Endothelial cell of hepatic sinusoid (primary cell): ENCODE measurements at regions not wholly inside any gene's neighbourhood (a gene's known extent, or its start where the extent isn't known, plus 50 kb on each side); places are given as distances from the start of the nearest gene placed in this dataset.
"Not testable (repeated sequence)": the region's sequence is repeated elsewhere in the genome, so short reads cannot be mapped to it uniquely, and the experiment has no call there.

Experiments
- in situ Hi-C: cut with HindIII; loops from 2 replicates; pipeline ENCODE4 v1.10.0; 2017; ENCODE audit warnings: low sequenced_read_pairs

DNA sequence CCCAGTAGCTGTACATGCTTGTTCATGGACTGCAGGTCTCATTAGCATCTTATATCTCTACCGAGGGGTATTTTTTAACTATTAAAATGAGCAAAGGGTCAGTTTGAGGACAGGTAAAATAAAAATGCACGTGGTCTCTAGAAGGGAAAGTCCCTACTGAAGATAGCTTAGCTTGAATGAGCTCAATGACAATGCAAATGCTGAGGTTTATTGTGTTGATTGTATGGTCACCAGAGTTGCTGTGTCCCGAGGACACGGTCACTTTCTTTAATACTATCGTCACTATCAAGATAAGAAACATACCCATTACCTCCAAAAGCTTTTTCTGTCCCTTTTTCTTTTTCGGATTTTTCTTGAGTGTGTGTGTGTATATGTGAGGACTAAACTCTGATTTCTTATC lies 250.5 kb upstream of the PRKX start:
- in situ Hi-C loops: no loop called here

DNA sequence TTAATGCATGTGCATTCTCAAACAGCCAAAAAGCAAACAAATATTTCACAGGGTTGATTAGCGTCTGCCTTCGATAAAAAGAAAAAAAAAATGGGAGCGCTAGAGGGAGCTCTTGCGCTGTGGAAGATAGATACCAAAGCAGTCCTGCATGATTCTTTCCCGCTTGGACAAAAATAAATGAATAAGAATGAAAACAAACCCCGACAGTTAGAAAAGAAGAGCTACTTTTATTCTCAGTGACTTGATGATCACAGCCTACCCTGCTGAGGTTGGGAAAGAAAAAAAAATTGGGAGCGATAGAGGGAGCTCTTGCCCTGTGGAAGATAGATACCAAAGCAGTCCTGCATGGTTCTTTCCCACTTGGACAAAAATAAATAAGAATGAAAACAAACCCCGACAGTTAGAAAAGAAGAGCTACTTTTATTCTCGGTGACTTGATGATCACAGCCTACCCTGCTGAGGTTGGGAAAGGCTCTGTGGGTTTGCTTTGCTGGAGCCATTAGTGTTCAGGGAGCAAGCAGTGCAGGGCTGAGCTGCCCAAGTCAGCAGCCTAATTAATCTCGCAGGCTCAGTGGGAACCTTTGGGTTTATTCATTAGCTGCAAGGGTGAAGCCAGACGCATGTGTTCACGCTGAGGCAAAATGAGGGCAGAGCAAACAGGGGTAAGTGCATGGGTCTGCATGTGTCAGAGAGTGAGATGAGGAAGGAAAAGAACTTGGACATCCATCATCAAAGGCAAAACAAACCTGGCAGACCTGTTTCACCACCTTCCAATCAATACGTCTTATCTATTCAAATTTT lies 249.3 kb upstream of the PRKX start:
- in situ Hi-C loops: no loop called here

DNA sequence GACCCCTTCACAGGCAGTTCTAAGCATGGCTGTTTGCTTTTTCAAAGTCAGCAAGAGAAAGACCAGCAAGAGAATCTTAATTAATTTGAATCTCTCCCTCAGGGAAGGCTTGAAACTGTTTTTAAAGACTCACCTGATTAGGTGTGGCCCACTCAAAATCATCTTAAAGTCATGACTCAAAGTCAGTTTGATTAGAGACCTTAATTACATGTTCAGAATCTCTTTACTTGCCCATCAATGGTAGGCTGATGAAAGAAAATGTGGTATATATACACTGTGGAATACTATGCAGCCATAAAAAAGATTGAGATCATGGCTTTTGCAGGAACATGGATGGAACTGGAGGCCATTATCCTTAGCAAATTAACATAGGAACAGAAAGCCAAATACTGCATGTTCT lies 247.5 kb upstream of the PRKX start:
- in situ Hi-C loops: no loop called here

DNA sequence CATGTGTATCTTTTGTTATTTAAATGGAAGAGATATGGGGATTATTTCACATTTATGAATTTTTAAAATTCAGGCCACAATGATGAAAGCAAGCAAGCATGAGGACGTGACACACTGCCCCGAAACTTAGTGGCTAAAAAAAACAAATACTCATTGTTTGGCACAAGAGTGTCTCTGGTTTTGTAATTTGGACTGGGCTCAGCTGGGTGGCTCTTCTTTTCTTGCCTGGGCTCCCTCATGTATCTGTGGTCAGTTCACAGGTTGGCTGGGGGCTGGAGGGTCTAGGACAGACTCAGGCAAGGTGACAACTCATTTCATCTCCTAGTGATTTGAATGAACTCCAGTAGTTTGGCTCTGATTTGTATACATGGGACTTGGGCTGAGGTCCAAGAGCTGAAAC lies 238.4 kb upstream of the PRKX start:
- in situ Hi-C loops: no loop called here

DNA sequence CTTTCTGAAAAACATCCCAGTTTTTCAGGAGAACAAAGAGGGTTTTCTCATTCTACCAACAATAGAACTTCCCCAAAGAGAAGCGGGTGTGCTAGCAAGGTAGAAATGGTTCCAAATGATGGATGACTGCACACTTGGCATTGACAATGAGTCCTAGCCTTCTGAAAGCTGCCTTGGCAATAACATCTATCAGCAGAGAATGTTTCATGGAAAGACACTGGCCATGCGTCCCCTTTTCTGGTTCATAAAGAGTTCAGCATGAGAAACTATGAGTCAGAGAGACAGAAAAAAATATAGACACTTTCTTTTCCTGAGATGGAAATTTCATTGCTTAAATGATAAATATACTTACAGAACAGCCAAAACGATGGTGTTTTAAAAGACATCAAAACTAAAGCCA lies 236.9 kb upstream of the PRKX start:
- in situ Hi-C loops: no loop called here

DNA sequence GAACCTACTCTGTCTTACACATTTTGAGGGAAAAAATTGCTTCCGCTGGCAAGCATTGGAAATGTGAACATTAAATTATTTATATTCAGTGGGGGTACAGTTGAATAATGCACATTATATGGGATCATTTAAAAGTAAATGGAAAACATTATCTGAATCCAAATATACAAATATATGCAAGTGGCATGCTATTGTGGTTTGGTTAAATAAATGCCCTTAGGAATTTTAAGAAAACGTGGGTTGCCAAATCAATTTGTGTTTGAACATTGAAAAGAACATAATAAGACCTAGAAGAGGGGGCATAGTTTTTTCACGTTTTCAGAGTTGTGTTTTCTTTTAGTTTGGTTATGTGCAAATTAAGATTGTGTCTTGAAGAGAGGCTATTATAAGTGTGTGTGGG lies 230.5 kb upstream of the PRKX start:
- in situ Hi-C loops: no loop called here

DNA sequence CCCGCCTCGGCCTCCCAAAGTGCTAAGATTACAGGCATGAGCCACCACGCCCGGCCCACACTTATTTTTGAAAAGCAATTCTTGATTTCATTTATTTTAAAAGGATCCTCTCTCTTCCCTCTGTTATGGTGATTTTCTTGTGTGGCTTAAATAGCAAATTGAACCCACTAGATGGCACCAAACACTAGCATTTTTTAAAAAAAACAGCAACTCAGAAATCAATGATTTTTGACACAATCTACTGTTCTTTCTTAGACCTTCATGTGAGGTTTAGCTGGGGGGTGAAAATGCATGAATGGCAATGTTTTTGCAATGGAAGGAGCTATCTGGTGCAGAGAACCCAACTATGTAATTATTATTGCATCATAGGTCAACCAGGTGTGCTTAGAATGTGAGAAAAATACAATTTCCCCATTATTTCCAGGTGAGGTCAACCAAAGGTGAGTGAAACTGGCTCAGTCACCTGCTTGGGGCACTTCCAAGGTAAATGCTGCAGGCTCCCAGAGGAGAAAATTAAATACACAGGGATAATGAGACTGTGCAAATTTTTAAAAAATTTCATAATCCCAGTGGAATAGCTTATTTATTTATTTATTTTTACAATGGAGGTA lies 226.7 kb upstream of the PRKX start:
- in situ Hi-C loops: no loop called here

DNA sequence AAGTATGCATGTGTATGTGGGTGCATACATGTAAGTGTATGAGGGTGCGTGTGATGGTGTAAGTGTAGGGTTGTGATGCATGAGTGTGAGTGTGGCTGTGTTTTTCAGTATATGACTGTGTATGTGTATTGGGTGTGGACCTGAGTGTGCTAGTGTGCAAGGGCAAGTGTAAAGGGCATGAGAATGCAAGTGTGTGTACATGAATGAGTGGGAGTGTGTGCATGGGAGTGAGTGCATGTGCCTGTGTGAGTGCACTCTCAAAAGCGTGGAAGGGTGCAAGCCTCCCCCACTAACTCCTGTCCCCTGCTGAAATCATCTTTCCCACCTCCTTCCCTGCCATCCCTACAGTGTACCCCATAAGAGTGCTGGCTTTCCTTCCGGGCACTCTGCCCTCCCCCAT lies 225.1 kb upstream of the PRKX start:
- in situ Hi-C loops: no loop called here

DNA sequence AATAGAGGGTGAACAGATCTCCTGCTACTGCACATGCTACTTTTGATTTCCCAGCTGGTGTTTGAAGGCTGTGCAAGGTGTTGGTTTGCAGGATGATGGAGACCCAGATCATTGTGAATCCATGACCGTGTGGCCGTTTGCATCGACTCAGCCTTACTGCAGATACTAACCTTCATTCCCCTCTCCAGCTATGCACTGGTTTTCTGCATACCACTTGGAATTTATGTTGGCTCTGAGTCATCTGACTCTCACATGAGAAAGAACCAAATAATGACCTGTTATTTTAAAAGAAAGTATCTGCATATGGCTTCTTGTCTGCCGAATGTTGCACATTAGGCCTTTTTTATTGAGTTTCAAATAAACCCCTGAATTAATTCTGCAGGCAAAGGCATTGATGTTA lies 221.7 kb upstream of the PRKX start:
- in situ Hi-C loops: not testable (repeated sequence)

DNA sequence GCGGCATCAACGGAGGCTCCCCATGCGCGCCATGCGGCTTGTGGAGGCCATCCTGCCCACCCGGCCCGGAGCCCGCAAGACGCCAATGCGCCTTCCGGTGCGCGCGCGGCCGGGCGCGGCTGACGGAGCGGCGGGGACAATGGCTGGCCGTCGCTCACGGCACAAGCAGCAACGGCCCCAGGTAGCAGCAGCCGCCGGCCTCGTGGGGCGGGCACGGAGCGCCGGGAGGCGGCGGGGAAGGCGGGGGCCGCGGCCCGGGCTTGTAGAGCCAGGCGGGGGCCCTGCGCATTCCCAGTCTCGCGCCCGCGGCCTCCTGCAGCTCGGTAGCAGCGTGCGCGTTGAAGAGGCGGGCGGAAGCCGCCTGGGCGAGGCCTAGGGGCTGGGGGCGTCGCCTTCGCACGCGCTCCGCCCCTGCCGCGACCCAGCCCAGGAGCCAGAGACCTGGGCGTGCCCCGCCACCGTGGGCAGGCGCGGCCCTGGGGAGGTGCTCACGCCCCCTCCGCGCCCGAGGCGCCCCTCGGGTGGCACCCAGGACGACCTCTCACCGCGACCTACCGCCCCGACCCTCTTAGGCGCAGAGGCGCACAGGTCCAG lies 207.1 kb upstream of the PRKX start:
- in situ Hi-C loops: not testable (repeated sequence)

DNA sequence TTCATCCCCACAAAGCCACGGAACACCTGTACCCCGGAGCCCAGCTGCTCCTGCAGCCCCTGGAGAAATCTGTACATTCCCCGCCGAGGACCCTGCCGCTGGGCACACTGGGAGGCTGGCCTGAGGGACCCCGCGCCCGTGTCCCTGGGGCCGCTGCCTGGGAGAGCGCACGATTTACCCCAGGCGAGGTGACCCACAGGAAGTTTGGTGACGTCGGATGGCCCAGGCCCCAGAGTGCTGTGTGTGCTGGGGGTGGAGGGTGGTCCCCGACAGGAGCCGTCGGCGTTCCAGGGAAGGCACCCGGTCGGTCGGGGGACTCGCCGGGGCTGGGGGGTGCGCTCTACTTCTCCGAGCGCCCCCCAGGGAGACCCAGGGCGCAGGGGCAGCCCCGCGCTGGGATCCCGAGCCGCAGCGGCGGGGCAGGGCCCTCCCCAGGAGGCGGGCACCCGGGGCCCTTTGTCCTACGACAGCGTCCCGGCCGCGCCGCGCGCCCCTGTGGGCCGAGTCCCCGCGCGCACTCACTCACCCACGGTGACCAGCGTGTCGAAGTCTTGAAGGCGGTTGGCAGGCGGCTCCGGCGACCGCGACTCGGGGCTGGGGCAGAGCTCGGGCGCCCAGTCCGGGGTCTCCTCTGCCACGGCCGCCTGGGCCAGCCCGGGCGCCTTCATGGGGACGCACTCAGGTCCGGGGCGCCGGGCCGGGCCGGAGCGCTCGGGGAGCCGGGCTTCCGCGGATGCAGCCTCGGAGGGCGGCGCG lies 206.4 kb upstream of the PRKX start:
- in situ Hi-C loops: not testable (repeated sequence)

DNA sequence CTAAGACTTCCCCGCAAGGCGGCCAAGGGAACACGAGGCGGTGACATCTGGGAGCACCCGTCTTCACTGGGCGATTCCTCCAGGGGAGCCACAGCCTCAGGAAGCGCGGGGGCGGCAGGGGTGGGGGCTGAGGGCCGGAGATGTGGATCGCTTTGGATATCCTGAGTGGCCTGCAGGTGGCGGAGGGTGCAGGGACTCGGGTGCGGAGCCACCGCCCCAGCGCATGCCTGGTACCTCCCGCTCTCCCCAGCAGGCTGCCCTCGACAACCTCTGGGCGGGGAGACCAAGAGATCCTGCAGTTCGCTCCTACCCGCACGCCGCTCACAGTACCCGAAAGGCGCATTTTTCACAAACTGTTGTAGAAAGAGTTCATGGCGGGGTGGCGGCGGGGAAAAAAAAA lies 201.4 kb upstream of the PRKX start:
- in situ Hi-C loops: not testable (repeated sequence)

DNA sequence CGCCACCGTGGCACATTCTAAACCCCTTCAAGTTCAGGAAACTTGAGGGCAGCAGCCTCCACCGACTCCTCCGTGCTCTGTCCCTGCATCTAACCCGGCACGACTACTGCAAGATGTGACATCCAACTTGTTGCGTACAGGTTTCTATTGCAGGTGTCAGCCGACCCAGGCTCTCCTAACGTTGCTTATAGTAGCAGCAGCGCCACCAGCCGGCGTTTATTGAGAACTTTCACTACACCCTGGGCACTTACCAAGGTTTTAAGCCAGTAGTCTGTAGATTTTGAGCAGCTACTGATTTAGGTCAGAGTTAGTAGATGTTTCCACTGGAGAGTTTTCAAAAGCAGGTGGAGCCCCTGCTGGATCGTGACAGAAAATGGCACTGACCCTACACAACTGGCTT lies 200.6 kb upstream of the PRKX start:
- in situ Hi-C loops: not testable (repeated sequence)

DNA sequence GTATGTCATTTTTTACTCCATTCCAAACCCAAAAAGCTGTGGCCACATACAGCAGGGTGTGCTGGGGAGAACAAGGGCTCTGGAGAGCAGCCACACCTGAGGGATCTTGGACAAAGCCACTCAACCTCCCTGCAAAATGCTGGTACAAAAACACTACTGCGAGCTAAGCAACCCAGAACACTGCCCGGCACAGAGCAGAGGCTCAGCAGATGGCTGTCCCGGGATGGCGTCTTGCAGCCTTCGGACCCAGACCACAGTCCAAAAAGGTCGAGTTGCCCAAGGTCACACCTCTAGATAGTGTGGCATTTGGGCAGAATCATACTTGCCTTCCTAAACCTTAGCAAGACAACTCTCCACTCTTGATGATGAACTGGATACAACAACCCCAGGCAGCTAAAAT lies 197.6 kb upstream of the PRKX start:
- in situ Hi-C loops: not testable (repeated sequence)

DNA sequence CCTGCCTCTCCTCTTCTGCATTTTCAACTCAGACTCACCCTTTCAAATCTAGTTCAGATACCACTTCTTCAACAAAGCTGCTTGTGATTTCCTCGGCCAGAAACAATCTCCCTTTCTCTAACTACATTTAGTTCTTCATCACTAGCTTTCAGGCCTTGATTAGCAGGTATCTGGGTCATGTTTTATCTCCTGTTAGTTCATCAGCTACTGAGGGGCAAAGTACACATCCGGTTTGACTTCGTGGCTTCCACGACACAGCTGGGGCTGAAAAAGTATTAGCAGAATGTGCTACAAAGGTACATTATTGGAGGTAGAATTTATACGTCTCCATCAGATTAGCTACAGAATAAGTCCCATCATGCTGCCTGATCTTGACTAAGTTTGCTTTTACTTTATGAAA lies 197.2 kb upstream of the PRKX start:
- in situ Hi-C loops: not testable (repeated sequence)

DNA sequence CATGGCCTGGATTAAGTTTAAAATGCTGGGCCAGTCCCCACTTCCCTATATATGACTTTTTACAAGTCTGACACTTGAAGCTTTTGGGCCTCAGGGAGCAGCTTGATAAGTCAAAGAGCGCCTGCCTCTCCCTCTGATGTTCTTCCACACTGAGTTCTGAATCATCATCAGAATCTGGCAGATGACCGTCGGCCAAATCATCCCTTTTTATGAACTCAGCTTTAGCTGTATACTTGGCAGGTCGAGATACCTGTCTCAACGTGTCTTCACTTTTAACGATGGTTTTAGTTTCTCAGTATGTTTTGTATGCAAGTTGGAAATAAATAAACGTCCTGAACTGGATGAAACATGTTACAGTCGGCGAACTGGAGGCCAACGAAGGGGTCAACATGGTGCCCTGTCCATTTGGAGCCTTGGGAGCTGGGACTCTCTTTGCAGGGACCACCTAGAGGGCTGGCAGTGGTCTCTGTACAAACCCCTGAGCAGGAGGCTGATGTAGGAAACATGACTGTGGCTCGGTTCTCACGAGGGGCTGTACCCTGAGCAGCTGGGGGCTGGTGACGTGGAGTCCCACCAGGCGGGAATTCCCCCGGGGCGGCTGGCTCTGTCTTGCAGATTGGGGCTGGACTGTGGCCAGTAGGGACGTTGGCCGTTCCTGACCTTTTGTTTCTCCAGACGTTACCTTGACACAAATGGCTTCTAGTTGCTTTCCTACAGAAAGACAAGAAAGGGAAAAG lies 192.2 kb upstream of the PRKX start:
- in situ Hi-C loops: not testable (repeated sequence)

DNA sequence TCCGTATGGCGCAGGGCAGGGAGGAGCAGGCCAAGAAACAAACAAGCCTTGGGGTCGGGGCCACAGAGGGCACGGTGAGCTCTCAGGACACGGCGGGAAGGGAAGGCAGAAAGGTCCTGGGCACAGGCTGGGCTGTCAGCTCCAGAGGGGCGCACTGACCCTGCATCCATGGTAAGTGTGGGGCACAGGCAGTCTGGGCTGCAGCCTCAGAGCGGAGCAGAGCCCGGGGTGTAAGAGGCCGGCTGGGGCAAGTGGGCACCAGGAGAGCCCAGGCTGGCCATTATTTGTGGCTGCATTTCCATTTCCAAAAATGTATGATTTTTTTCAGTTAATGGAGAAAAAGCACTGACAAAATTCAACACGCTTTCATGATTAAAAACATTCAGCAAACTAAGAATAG lies 188.8 kb upstream of the PRKX start:
- in situ Hi-C loops: not testable (repeated sequence)

DNA sequence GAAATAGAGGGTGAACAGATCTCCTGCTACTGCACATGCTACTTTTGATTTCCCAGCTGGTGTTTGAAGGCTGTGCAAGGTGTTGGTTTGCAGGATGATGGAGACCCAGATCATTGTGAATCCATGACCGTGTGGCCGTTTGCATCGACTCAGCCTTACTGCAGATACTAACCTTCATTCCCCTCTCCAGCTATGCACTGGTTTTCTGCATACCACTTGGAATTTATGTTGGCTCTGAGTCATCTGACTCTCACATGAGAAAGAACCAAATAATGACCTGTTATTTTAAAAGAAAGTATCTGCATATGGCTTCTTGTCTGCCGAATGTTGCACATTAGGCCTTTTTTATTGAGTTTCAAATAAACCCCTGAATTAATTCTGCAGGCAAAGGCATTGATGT lies 183.3 kb upstream of the PRKX start:
- in situ Hi-C loops: not testable (repeated sequence)

DNA sequence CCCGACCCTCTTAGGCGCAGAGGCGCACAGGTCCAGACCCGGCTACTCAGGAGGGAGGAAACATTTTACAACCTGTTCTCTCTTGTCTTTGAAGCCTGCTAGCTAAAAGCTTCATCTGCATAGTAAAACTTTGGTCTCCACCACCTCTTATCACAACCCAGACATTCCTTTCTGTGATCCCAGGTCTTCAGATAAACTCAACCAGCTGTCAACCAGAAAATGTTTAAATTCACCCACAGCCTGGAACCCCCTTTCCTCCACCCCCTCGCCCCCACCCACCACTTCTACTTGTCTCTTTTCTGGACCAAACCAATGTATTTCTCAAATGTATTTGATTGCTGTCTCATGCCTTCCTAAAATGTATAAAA lies 169.1 kb upstream of the PRKX start:
- in situ Hi-C loops: not testable (repeated sequence)

DNA sequence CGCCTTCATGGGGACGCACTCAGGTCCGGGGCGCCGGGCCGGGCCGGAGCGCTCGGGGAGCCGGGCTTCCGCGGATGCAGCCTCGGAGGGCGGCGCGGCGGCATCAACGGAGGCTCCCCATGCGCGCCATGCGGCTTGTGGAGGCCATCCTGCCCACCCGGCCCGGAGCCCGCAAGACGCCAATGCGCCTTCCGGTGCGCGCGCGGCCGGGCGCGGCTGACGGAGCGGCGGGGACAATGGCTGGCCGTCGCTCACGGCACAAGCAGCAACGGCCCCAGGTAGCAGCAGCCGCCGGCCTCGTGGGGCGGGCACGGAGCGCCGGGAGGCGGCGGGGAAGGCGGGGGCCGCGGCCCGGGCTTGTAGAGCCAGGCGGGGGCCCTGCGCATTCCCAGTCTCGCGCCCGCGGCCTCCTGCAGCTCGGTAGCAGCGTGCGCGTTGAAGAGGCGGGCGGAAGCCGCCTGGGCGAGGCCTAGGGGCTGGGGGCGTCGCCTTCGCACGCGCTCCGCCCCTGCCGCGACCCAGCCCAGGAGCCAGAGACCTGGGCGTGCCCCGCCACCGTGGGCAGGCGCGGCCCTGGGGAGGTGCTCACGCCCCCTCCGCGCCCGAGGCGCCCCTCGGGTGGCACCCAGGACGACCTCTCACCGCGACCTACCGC lies 168.6 kb upstream of the PRKX start:
- in situ Hi-C loops: not testable (repeated sequence)
